GM21619 (cell line): ENCODE measurements at regions not wholly inside any gene's neighbourhood (a gene's known extent, or its start where the extent isn't known, plus 50 kb on each side); places are given as distances from the start of the nearest gene placed in this dataset.

Experiments
- ATAC-seq: cut with Tn5 transposase; IDR thresholded peaks from one replicate; pipeline ENCODE4 v1.9.1; 2021; ENCODE audit not compliant: unreplicated experiment

- no peak for ATAC-seq
Measured at GRCh38 chr11:27783701-27784355, 83.6 kb upstream of the BDNF start.

GRCh38 chr11:27777033-27777432 lies 76.8 kb upstream of the BDNF start:
- no peak for ATAC-seq

- ATAC-seq, result no peak
Measured at GRCh38 chr11:27773884-27774283, 73.6 kb upstream of the BDNF start.

DNA sequence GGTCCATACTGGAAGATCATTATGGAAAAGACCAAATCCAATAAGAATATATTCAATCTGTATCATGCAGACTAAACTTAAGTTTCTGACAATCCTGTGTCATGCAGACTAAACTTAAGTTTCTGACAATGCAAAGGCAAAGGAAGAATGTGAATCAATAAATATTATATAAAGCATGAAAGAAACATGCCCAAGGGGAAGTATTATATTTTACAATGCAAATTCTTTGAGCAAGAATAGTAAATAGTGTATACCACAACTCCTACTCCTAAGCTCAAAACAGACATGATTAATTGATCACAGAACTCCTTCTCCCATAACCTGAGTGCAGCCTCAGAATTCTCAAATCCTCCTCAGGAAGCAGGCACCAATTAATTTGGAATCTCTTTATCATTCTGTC lies 71.3 kb upstream of the BDNF start:
- ATAC-seq, result no peak

GRCh38 chr11:27770576-27770975 lies 70.3 kb upstream of the BDNF start:
- ATAC-seq, result no peak

GRCh38 chr11:27763736-27764135 lies 63.5 kb upstream of the BDNF start:
- ATAC-seq, result no peak

GRCh38 chr11:27761356-27761755 lies 61.1 kb upstream of the BDNF start:
- ATAC-seq, result no peak

- no peak for ATAC-seq
Measured at GRCh38 chr11:27757953-27758352, 57.7 kb upstream of the BDNF start.

GRCh38 chr11:27754035-27755017 lies 54.1 kb upstream of the BDNF start:
- ATAC-seq, result no peak
